ENCODE measurements at regions not wholly inside any gene's neighbourhood (a gene's known extent, or its start where the extent isn't known, plus 50 kb on each side); places are given as distances from the start of the nearest gene placed in this dataset.

- no peak for DNase-seq (ENCODE audit: low read depth)
- Histone ChIP-seq H3K27me3 (ENCODE audit: control insufficient read depth, insufficient read depth, low read length) (no peaks in the 10 kb centered on the region), H3K4me3 (ENCODE audit: low read depth, low read length) (no peak overlapping the region), H3K36me3 (ENCODE audit: control insufficient read depth, insufficient read depth, low read length) (peaks cover 1% of the 10 kb centered on the region)
- no peak for TF ChIP-seq CTCF (IDR thresholded peaks at IDR 0.05; ENCODE audit: insufficient read depth, low read length, severe bottlenecking)
- no peak for FAIRE-seq
These were observed 144.7 kb upstream of the FRMD4B start for GRCh38 chr3:69530554-69530953.

- no peaks in the 10 kb centered on the region for H3K36me3 ChIP-seq (ENCODE audit: control insufficient read depth, insufficient read depth, low read length)
- no peaks in the 10 kb centered on the region for H3K27me3 ChIP-seq (ENCODE audit: control insufficient read depth, insufficient read depth, low read length)
- DNase-seq (ENCODE audit: low read depth) (no peak), FAIRE-seq (no peak)
- no peak overlapping the region for H3K4me3 ChIP-seq (ENCODE audit: low read depth, low read length)
- no peak for TF ChIP-seq CTCF (IDR thresholded peaks at IDR 0.05; ENCODE audit: insufficient read depth, low read length, severe bottlenecking)
These were observed 141.6 kb upstream of the FRMD4B start for GRCh38 chr3:69527498-69527897.

- FAIRE-seq: no peak
- no peak for DNase-seq (ENCODE audit: low read depth)
- TF ChIP-seq CTCF (IDR thresholded peaks at IDR 0.05; ENCODE audit: insufficient read depth, low read length, severe bottlenecking): no peak
These were observed 138.9 kb upstream of the FRMD4B start for GRCh38 chr3:69524816-69525215.

GRCh38 chr3:69521286-69521685 lies 135.4 kb upstream of the FRMD4B start:
- no peak overlapping the region for H3K4me3 ChIP-seq (ENCODE audit: low read depth, low read length)
- DNase-seq (ENCODE audit: low read depth) (no peak), FAIRE-seq (no peak)
- no peaks in the 10 kb centered on the region for H3K27me3 ChIP-seq (ENCODE audit: control insufficient read depth, insufficient read depth, low read length)
- no peak for TF ChIP-seq CTCF (IDR thresholded peaks at IDR 0.05; ENCODE audit: insufficient read depth, low read length, severe bottlenecking)
- H3K36me3 ChIP-seq (ENCODE audit: control insufficient read depth, insufficient read depth, low read length): no peaks in the 10 kb centered on the region

More at GRCh38 chr3:69524816-69525215, 138.9 kb upstream of the FRMD4B start:
- no peaks in the 10 kb centered on the region for H3K27me3 ChIP-seq (ENCODE audit: control insufficient read depth, insufficient read depth, low read length)
- no peaks in the 10 kb centered on the region for H3K36me3 ChIP-seq (ENCODE audit: control insufficient read depth, insufficient read depth, low read length)
- H3K4me3 ChIP-seq (ENCODE audit: low read depth, low read length): no peak overlapping the region

GRCh38 chr3:69511361-69511760 lies 125.5 kb upstream of the FRMD4B start:
- no peaks in the 10 kb centered on the region for H3K27me3 ChIP-seq (ENCODE audit: control insufficient read depth, insufficient read depth, low read length)
- FAIRE-seq: peak; percentile 93
- H3K4me3 ChIP-seq (ENCODE audit: low read depth, low read length): no peak overlapping the region
- H3K36me3 ChIP-seq (ENCODE audit: control insufficient read depth, insufficient read depth, low read length): peaks cover 1% of the 10 kb centered on the region
- no peak for DNase-seq (ENCODE audit: low read depth)
- no peak for TF ChIP-seq CTCF (IDR thresholded peaks at IDR 0.05; ENCODE audit: insufficient read depth, low read length, severe bottlenecking)

GRCh38 chr3:69510481-69511030 lies 124.7 kb upstream of the FRMD4B start:
- DNase-seq (ENCODE audit: low read depth) (peak; percentile 37), FAIRE-seq (no peak)
- Histone ChIP-seq H3K27me3 (ENCODE audit: control insufficient read depth, insufficient read depth, low read length) (no peaks in the 10 kb centered on the region), H3K4me3 (ENCODE audit: low read depth, low read length) (no peak overlapping the region), H3K36me3 (ENCODE audit: control insufficient read depth, insufficient read depth, low read length) (peaks cover 1% of the 10 kb centered on the region)
- no peak for TF ChIP-seq CTCF (IDR thresholded peaks at IDR 0.05; ENCODE audit: insufficient read depth, low read length, severe bottlenecking)

Data from bronchial epithelial cell (primary cell).